Activated CD4-positive, alpha-beta memory T cell treated with anti-CD3 and anti-CD28 coated beads for 36 hours (primary cell): ENCODE measurements at regions not wholly inside any gene's neighbourhood (a gene's known extent, or its start where the extent isn't known, plus 50 kb on each side); places are given as distances from the start of the nearest gene placed in this dataset.

Experiments used
- CTCF ChIA-PET: fragments of 350-600 bp; sonication (Branson Sonifier 250); formaldehyde crosslinking; loops from one replicate; lab custom pipeline; 2021; ENCODE audit warnings: antibody characterized with exemption, inconsistent platforms; lab: Charles Lee
- POLR2A ChIA-PET: fragments of 350-600 bp; sonication (Branson Sonifier 250); formaldehyde crosslinking; loops from one replicate; lab custom pipeline; 2021; ENCODE audit warnings: antibody characterized with exemption; lab: Charles Lee
- DNase-seq: peaks from one replicate; pipeline ENCODE4 v3.0.0-alpha.2; 2020
- H3K27ac Mint-ChIP-seq: one replicate; pipeline ENCODE4 v1.8.0; 2021; ENCODE audit warnings: mixed read lengths
- H3K27me3 Mint-ChIP-seq: one replicate; pipeline ENCODE4 v1.8.0; 2021; ENCODE audit warnings: mixed read lengths
- H3K36me3 Mint-ChIP-seq: one replicate; pipeline ENCODE4 v1.8.0; 2021; ENCODE audit warnings: mixed read lengths
- H3K4me1 Mint-ChIP-seq: one replicate; pipeline ENCODE4 v1.8.0; 2021; ENCODE audit warnings: low read depth, mixed read lengths
- H3K4me3 Mint-ChIP-seq: one replicate; pipeline ENCODE4 v1.8.0; 2021; ENCODE audit warnings: mild to moderate bottlenecking, mixed read lengths
- H3K9me3 Mint-ChIP-seq: one replicate; pipeline ENCODE4 v1.8.0; 2021; ENCODE audit warnings: mixed read lengths
- intact Hi-C: fragments of 100-400 bp; cut with micrococcal nuclease; formaldehyde crosslinking; loops from one replicate; pipeline ENCODE4 v1.15.1; 2023

- CTCF ChIA-PET = no interaction called here
- peaks cover 33% of the 10 kb centered on the region for H3K27me3 Mint-ChIP-seq
Observed at GRCh38 chr6:2531426-2532215, 219.1 kb downstream of the MYLK4 start.

DNA sequence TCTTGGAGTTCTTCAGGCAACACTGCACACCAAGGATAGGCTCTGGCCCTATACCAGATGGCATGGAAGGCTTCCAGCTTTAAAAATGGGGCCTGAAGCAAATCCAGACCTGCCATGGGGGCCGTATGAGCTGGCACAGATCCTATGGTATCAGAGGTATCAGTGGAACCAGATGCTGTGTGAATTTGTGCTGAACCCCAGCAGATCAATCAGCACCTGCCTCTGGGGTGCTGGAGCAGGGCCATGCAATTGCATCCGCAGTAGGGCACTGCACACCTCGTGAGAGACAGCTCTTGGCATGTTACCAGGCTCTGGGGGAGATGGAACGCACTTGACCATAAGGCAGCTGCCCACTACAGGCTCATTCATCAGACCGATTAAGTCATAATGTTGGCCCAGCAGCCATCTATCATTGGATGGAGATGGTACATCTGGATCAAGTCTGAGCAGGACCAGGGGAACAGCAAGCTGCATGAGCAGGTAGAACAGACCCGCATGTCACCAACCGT is 221.5 kb downstream of the MYLK4 start:
- CTCF ChIA-PET = interaction anchor here (1.4 kb wide), 1 partner anchor 918 kb away, joined by 3 read pairs; no protein-coding TSS in a partner anchor
- Mint-ChIP-seq H3K4me1 (no peaks in the 10 kb centered on the region), H3K36me3 (peaks cover 1% of the 10 kb centered on the region), H3K9me3 (peaks cover 2% of the 10 kb centered on the region), H3K27ac (no peak overlapping the region), H3K27me3 (peaks cover 20% of the 10 kb centered on the region), H3K4me3 (no peak overlapping the region)
- no peak for DNase-seq
- POLR2A ChIA-PET = no interaction called here
- intact Hi-C loops = no loop called here

More at GRCh38 chr6:2531426-2532215, 219.1 kb downstream of the MYLK4 start:
- Mint-ChIP-seq H3K27ac (no peak overlapping the region), H3K36me3 (no peaks in the 10 kb centered on the region), H3K9me3 (no peaks in the 10 kb centered on the region), H3K4me1 (no peaks in the 10 kb centered on the region), H3K4me3 (no peak overlapping the region)
- POLR2A ChIA-PET = no interaction called here
- no peak for DNase-seq
- intact Hi-C loops = no loop called here

DNA sequence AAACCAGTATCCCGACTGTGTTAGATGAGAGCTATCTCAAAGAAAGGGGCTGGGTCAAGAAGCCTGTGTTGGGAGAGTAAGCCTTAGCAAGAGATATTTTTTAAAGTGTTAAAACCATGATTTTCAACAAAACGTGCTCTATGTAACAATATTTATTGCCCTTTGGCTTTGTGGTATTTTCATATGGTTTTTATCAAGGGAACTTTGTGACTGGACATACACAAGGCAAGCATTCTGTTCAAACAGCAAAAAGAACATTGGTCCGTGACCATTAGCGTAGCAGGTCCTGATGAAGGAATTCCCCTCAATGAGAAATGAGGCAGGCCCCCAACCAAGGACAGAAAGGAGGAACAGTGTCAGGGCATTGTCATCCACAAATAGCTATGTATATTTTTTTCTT is 222.6 kb downstream of the MYLK4 start:
- no peak overlapping the region for H3K27ac Mint-ChIP-seq
- H3K4me1 Mint-ChIP-seq = no peaks in the 10 kb centered on the region
- POLR2A ChIA-PET = no interaction called here
- DNase-seq = no peak
- CTCF ChIA-PET = interaction anchor here (1.1 to 1.4 kb wide), 2 partner anchors 917 to 931 kb away, joined by 3 to 4 read pairs; no protein-coding TSS in a partner anchor
- H3K4me3 Mint-ChIP-seq = no peak overlapping the region
- peaks cover 10% of the 10 kb centered on the region for H3K9me3 Mint-ChIP-seq
- peaks cover 23% of the 10 kb centered on the region for H3K27me3 Mint-ChIP-seq
- H3K36me3 Mint-ChIP-seq = peaks cover 4% of the 10 kb centered on the region
- intact Hi-C loops = no loop called here

- Mint-ChIP-seq H3K9me3 (peaks cover 12% of the 10 kb centered on the region), H3K4me1 (peaks cover 5% of the 10 kb centered on the region), H3K27me3 (peaks cover 25% of the 10 kb centered on the region), H3K36me3 (peaks cover 4% of the 10 kb centered on the region), H3K4me3 (no peak overlapping the region), H3K27ac (no peak overlapping the region)
- intact Hi-C loops = no loop called here
- ChIA-PET POLR2A (no interaction called here), CTCF (interaction anchor here (1.1 to 1.4 kb wide), 2 partner anchors 108 to 930 kb away, joined by 4 to 7 read pairs; no protein-coding TSS in a partner anchor)
- DNase-seq = no peak
Observed at GRCh38 chr6:2526766-2527165, 224.0 kb downstream of the MYLK4 start.

GRCh38 chr6:2524090-2524489 is 226.6 kb downstream of the MYLK4 start:
- ChIA-PET CTCF (interaction anchor here (0.6 to 3.3 kb wide), 7 partner anchors 9 to 928 kb away, joined by 3 to 15 read pairs (median 3); no protein-coding TSS in a partner anchor), POLR2A (no interaction called here)
- Mint-ChIP-seq H3K9me3 (peaks cover 18% of the 10 kb centered on the region), H3K36me3 (peaks cover 4% of the 10 kb centered on the region), H3K27ac (no peak overlapping the region), H3K27me3 (peaks cover 15% of the 10 kb centered on the region), H3K4me3 (no peak overlapping the region), H3K4me1 (peaks cover 5% of the 10 kb centered on the region)
- intact Hi-C loops = no loop called here
- no peak for DNase-seq

DNA sequence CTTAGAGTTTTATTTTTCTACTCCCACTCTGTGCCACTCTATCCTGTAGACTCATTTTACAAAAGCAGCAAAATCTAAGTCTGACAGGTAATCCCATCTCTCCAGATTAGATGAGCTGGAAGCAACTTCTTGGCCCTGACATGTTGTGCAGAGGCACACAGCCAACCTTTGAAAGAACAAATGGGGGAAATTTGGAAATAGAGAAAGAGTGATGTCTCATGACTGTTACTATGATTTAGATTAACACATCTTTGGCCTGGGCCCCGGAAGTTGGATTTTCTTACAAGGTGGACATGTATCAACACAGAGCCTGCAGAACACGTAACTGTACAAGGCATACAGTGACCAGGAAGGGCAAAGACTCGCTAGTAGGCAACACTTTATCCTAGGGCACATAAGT is 227.7 kb downstream of the MYLK4 start:
- Mint-ChIP-seq H3K4me1 (peaks cover 5% of the 10 kb centered on the region), H3K27me3 (peaks cover 18% of the 10 kb centered on the region), H3K36me3 (peaks cover 4% of the 10 kb centered on the region), H3K4me3 (no peak overlapping the region), H3K9me3 (peaks cover 23% of the 10 kb centered on the region), H3K27ac (no peak overlapping the region)
- intact Hi-C loops = no loop called here
- POLR2A ChIA-PET = no interaction called here
- no peak for DNase-seq
- CTCF ChIA-PET = interaction anchor here (0.8 to 3.3 kb wide), 5 partner anchors 10 to 926 kb away, joined by 3 to 15 read pairs (median 3); no protein-coding TSS in a partner anchor

- CTCF ChIA-PET = interaction anchor here (1.7 to 3.3 kb wide), 2 partner anchors 11 to 112 kb away, joined by 3 to 15 read pairs; no protein-coding TSS in a partner anchor
- H3K27ac Mint-ChIP-seq = no peak overlapping the region
- DNase-seq = no peak
- peaks cover 16% of the 10 kb centered on the region for H3K27me3 Mint-ChIP-seq
- peaks cover 23% of the 10 kb centered on the region for H3K9me3 Mint-ChIP-seq
- peaks cover 5% of the 10 kb centered on the region for H3K4me1 Mint-ChIP-seq
- H3K4me3 Mint-ChIP-seq = no peak overlapping the region
- intact Hi-C loops = no loop called here
- H3K36me3 Mint-ChIP-seq = peaks cover 4% of the 10 kb centered on the region
- POLR2A ChIA-PET = no interaction called here
Observed at GRCh38 chr6:2522521-2522920, 228.2 kb downstream of the MYLK4 start.

- DNase-seq = no peak
- intact Hi-C loops = no loop called here
- ChIA-PET POLR2A (no interaction called here), CTCF (no interaction called here)
- peaks cover 11% of the 10 kb centered on the region for H3K9me3 Mint-ChIP-seq
- H3K27ac Mint-ChIP-seq = no peak overlapping the region
- peaks cover 5% of the 10 kb centered on the region for H3K4me1 Mint-ChIP-seq
- H3K4me3 Mint-ChIP-seq = no peak overlapping the region
- no peaks in the 10 kb centered on the region for H3K36me3 Mint-ChIP-seq
- peaks cover 16% of the 10 kb centered on the region for H3K27me3 Mint-ChIP-seq
Observed at GRCh38 chr6:2517855-2518473, 232.8 kb downstream of the MYLK4 start.

DNA sequence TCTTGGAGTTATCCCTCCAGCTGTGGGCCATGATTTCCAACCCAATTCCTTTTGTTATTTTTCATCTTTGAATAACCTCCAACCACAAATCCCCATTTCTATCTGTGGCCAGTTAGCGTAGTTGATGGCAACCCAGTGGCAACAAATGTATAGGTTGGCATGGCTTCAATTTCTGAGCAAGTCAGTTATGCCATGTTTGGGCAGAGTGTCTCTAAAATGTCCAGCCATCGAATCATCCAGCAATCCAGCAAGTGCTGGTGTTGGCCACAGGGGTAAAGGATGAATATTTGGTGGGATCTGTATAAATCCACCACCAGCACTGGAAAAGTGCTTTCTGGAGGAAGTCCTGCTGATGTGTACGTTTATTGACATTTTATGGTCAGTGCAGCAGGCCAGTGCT is 233.3 kb downstream of the MYLK4 start:
- no peak for DNase-seq
- POLR2A ChIA-PET = no interaction called here
- CTCF ChIA-PET = no interaction called here
- H3K36me3 Mint-ChIP-seq = no peaks in the 10 kb centered on the region
- no peak overlapping the region for H3K4me3 Mint-ChIP-seq
- intact Hi-C loops = no loop called here
- peaks cover 10% of the 10 kb centered on the region for H3K27me3 Mint-ChIP-seq
- H3K4me1 Mint-ChIP-seq = no peaks in the 10 kb centered on the region
- H3K27ac Mint-ChIP-seq = no peak overlapping the region
- H3K9me3 Mint-ChIP-seq = peaks cover 11% of the 10 kb centered on the region

GRCh38 chr6:2516059-2516458 is 234.7 kb downstream of the MYLK4 start:
- ChIA-PET CTCF (interaction anchor here (0.7 kb wide), 1 partner anchor 30 kb away, joined by 3 read pairs; no protein-coding TSS in a partner anchor), POLR2A (no interaction called here)
- H3K9me3 Mint-ChIP-seq = peaks cover 11% of the 10 kb centered on the region
- H3K36me3 Mint-ChIP-seq = no peaks in the 10 kb centered on the region
- no peaks in the 10 kb centered on the region for H3K4me1 Mint-ChIP-seq
- intact Hi-C loops = no loop called here
- H3K27me3 Mint-ChIP-seq = peaks cover 12% of the 10 kb centered on the region
- no peak for DNase-seq
- no peak overlapping the region for H3K4me3 Mint-ChIP-seq
- no peak overlapping the region for H3K27ac Mint-ChIP-seq

GRCh38 chr6:2514965-2515543 is 235.7 kb downstream of the MYLK4 start:
- Mint-ChIP-seq H3K36me3 (no peaks in the 10 kb centered on the region), H3K9me3 (peaks cover 5% of the 10 kb centered on the region), H3K27me3 (peaks cover 14% of the 10 kb centered on the region), H3K27ac (no peak overlapping the region), H3K4me3 (no peak overlapping the region), H3K4me1 (no peaks in the 10 kb centered on the region)
- intact Hi-C loops = loop anchor here (5.0 kb wide), 1 partner anchor 1098 kb away; no protein-coding TSS in a partner anchor
- no peak for DNase-seq
- ChIA-PET CTCF (interaction anchor here (0.7 kb wide), 1 partner anchor 31 kb away, joined by 3 read pairs; no protein-coding TSS in a partner anchor), POLR2A (no interaction called here)

DNA sequence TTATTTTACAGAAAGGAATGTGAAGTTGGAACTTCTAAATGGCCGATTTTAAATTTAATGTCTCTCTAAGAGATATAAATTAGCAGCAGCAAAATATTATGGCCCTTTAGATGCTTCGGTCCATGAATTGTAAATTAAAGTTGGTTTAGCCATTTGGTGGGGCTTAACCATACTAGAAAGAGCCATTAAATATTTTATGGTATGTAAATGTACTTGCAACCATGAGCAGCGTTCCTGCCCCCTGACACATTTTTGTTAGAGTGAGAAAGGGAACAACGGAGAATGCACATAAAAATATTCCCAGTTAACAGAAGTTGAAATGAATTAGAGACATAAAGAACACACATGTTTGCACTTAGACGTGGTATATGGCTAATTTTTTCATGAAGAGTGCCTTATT is 237.9 kb downstream of the MYLK4 start:
- Mint-ChIP-seq H3K4me3 (no peak overlapping the region), H3K9me3 (no peaks in the 10 kb centered on the region), H3K4me1 (no peaks in the 10 kb centered on the region), H3K27ac (no peak overlapping the region), H3K36me3 (no peaks in the 10 kb centered on the region), H3K27me3 (peaks cover 24% of the 10 kb centered on the region)
- ChIA-PET POLR2A (no interaction called here), CTCF (no interaction called here)
- intact Hi-C loops = loop anchor here (5.0 kb wide), 1 partner anchor 1096 kb away; no protein-coding TSS in a partner anchor
- DNase-seq = no peak
